SK-N-SH (cell line): ENCODE measurements at regions not wholly inside any gene's neighbourhood (a gene's known extent, or its start where the extent isn't known, plus 50 kb on each side); places are given as distances from the start of the nearest gene placed in this dataset.

ENCODE experiments used
- CTCF ChIA-PET: fragments of 300-600, 350-600 bp; formaldehyde crosslinking; extraction: SDS; loops from one replicate; lab custom pipeline; 2021; lab: Yijun Ruan, JAX
- POLR2A ChIA-PET: fragments of 350-600 bp; sonication (Branson Sonifier 250); formaldehyde crosslinking; extraction: SDS; loops from one replicate; lab custom pipeline; 2020; ENCODE audit warnings: antibody characterized with exemption, inconsistent platforms; lab: Yijun Ruan, JAX
- DNase-seq: peaks from one replicate; pipeline ENCODE4 v3.0.0; 2012
- H2AFZ ChIP-seq: fragments of 200-600 bp; sonication (generic); 2 replicates; pipeline ENCODE4 v1.8.1; 2016; ENCODE audit warnings: antibody characterized with exemption, mild to moderate bottlenecking, low read depth
- H3F3A ChIP-seq: fragments of 200-600 bp; sonication (generic); replicated peaks from 2 replicates; pipeline ENCODE3; 2016; ENCODE audit warnings: antibody characterized with exemption, mild to moderate bottlenecking; ENCODE audit not compliant: insufficient read depth
- H3K27ac ChIP-seq, 2 experiments: fragments of 200-500 bp in 1 of 2; fragments of 200-600 bp in 1 of 2; sonication (Bioruptor generic) in 1 of 2; sonication (generic), shearing (Covaris generic) in 1 of 2; 2 replicates each; pipeline versions ENCODE4 v1.5.1 to v1.6.1; 2014 to 2016; ENCODE audit warnings: low read depth in 2 of 2, inconsistent platforms in 1 of 2, low read length in 1 of 2, mild to moderate bottlenecking in 1 of 2, mixed read lengths in 1 of 2
- H3K27me3 ChIP-seq: fragments of 200-600 bp; sonication (generic), shearing (Covaris generic); 2 replicates; pipeline ENCODE4 v1.6.1; 2016; ENCODE audit warnings: mixed run types; ENCODE audit not compliant: insufficient read depth
- H3K36me3 ChIP-seq, 2 experiments: fragments of 200-500 bp in 1 of 2; fragments of 200-600 bp in 1 of 2; sonication (Bioruptor generic) in 1 of 2; sonication (generic) in 1 of 2; replicated peaks in 1 of 2; 2 replicates each; pipeline versions ENCODE3 to v1.5.1; 2014 to 2016; ENCODE audit warnings: low read length in 1 of 2, mild to moderate bottlenecking in 1 of 2; ENCODE audit not compliant: insufficient read depth in 2 of 2, control insufficient read depth in 1 of 2
- H3K4me1 ChIP-seq, 2 experiments: fragments of 200-500 bp in 1 of 2; fragments of 200-600 bp in 1 of 2; sonication (Bioruptor generic) in 1 of 2; sonication (generic), shearing (Covaris generic) in 1 of 2; 2 replicates each; pipeline versions ENCODE4 v1.5.1 to v1.6.1; 2014 to 2016; ENCODE audit warnings: low read depth in 1 of 2, low read length in 1 of 2, mixed run types in 1 of 2; ENCODE audit not compliant: insufficient read depth in 2 of 2, control insufficient read depth in 1 of 2
- H3K4me2 ChIP-seq: fragments of 200-600 bp; sonication (generic), shearing (Covaris generic); 2 replicates; pipeline ENCODE4 v1.6.1; 2017; ENCODE audit warnings: mixed run types
- H3K4me3 ChIP-seq, 2 experiments: fragments of 200-500 bp in 1 of 2; fragments of 200-600 bp in 1 of 2; sonication (Bioruptor generic) in 1 of 2; sonication (generic), shearing (Covaris generic) in 1 of 2; 2 replicates each; pipeline versions ENCODE4 v1.5.1 to v1.8.1; 2014 to 2016; ENCODE audit warnings: low read depth in 2 of 2, inconsistent platforms in 1 of 2, low read length in 1 of 2, mild to moderate bottlenecking in 1 of 2, mixed read lengths in 1 of 2, moderate library complexity in 1 of 2
- H3K79me2 ChIP-seq: fragments of 200-600 bp; sonication (generic); 2 replicates; pipeline ENCODE4 v1.8.1; 2017; ENCODE audit warnings: mild to moderate bottlenecking; ENCODE audit not compliant: insufficient read depth
- H3K9ac ChIP-seq: fragments of 200-600 bp; sonication (generic); 2 replicates; pipeline ENCODE4 v1.6.1; 2017; ENCODE audit warnings: mixed run types
- H3K9me2 ChIP-seq: fragments of 200-600 bp; sonication (generic); 2 replicates; pipeline ENCODE4 v1.6.1; 2017; ENCODE audit warnings: mixed run types
- H3K9me3 ChIP-seq: fragments of 200-600 bp; sonication (generic); 2 replicates; pipeline ENCODE4 v1.6.1; 2017; ENCODE audit warnings: mixed run types, mild to moderate bottlenecking, moderate library complexity
- H4K20me1 ChIP-seq: fragments of 200-600 bp; sonication (generic); 2 replicates; pipeline ENCODE4 v1.6.1; 2017; ENCODE audit warnings: mild to moderate bottlenecking, mixed run types; ENCODE audit not compliant: insufficient read depth
- CHD2 ChIP-seq: fragments of 150-350 bp; IDR thresholded peaks from 2 replicates; pipeline ENCODE4 v1.6.1; 2018; ENCODE audit warnings: low read length; ENCODE audit not compliant: partially characterized antibody
- EP300 ChIP-seq, 2 experiments: IDR thresholded peaks; 2 replicates each; pipeline versions ENCODE4 v1.4.0 to v1.6.1; 2012; ENCODE audit warnings: borderline replicate concordance in 1 of 2, low read depth in 1 of 2, low read length in 1 of 2
- EZH2phosphoT487 ChIP-seq: fragments of 200-600 bp; sonication (generic); IDR thresholded peaks from 2 replicates; pipeline ENCODE4 v1.6.1; 2017; ENCODE audit warnings: low read depth, mixed run types, mild to moderate bottlenecking, antibody characterized with exemption, moderate library complexity, borderline replicate concordance
- FOSL2 ChIP-seq: IDR thresholded peaks from 2 replicates; pipeline ENCODE4 v1.4.0; 2012; ENCODE audit warnings: low read depth, mild to moderate bottlenecking, moderate library complexity, borderline replicate concordance
- FOXJ3 ChIP-seq: sonication (generic); formaldehyde crosslinking; IDR thresholded peaks from 2 replicates; pipeline ENCODE4 v1.5.1; 2020; ENCODE audit warnings: mild to moderate bottlenecking, missing genetic modification reagents
- GABPA ChIP-seq: IDR thresholded peaks from 2 replicates; pipeline ENCODE4 v1.4.0; 2012; ENCODE audit warnings: low read depth, mild to moderate bottlenecking
- GATA2 ChIP-seq: sonication (generic); formaldehyde crosslinking; IDR thresholded peaks from 2 replicates; pipeline ENCODE4 v1.5.0; 2020; ENCODE audit warnings: mild to moderate bottlenecking, missing genetic modification reagents
- JUND ChIP-seq: IDR thresholded peaks from 2 replicates; pipeline ENCODE4 v1.4.0; 2012
- MEF2A ChIP-seq: IDR thresholded peaks from 2 replicates; pipeline ENCODE4 v1.4.0; 2012; ENCODE audit warnings: low read depth, borderline replicate concordance
- NRF1 ChIP-seq: IDR thresholded peaks from 2 replicates; pipeline ENCODE4 v1.6.1; 2012; ENCODE audit warnings: low read depth, mild to moderate bottlenecking, low read length
- POLR2AphosphoS5 ChIP-seq: IDR thresholded peaks from 2 replicates; pipeline ENCODE4 v1.6.1; 2012; ENCODE audit warnings: low read depth, low read length
- SIN3A ChIP-seq: IDR thresholded peaks from 2 replicates; pipeline ENCODE4 v1.6.1; 2012; ENCODE audit warnings: low read depth, mild to moderate bottlenecking, low read length, moderate library complexity, borderline replicate concordance
- SMC3 ChIP-seq: IDR thresholded peaks from 2 replicates; pipeline ENCODE4 v1.6.1; 2012; ENCODE audit warnings: low read depth, low read length, improper control_type of control experiment
- TAF1 ChIP-seq: IDR thresholded peaks from 2 replicates; pipeline ENCODE4 v1.6.1; 2012; ENCODE audit warnings: low read depth, mild to moderate bottlenecking, low read length, moderate library complexity, borderline replicate concordance
- TEAD4 ChIP-seq: IDR thresholded peaks from 2 replicates; pipeline ENCODE4 v1.4.0; 2012; ENCODE audit warnings: mild to moderate bottlenecking, borderline replicate concordance; ENCODE audit not compliant: insufficient read depth
- TF ChIP-seq, protein P1 (sequence below): IDR thresholded peaks from 2 replicates; pipeline ENCODE4; 2012
- TF ChIP-seq, protein P2 (sequence below): IDR thresholded peaks from 2 replicates; pipeline ENCODE4 v1.4.0; 2012; ENCODE audit warnings: low read depth, borderline replicate concordance
- TF ChIP-seq, protein P3 (sequence below): IDR thresholded peaks from 2 replicates; pipeline ENCODE4 v1.6.1; 2012; ENCODE audit warnings: mild to moderate bottlenecking, low read depth, low read length, moderate library complexity
- TF ChIP-seq, protein P4 (sequence below): fragments of 150-350 bp; IDR thresholded peaks from 2 replicates; pipeline ENCODE4 v1.6.1; 2016; ENCODE audit warnings: mild to moderate bottlenecking, low read depth, low read length

DNA sequence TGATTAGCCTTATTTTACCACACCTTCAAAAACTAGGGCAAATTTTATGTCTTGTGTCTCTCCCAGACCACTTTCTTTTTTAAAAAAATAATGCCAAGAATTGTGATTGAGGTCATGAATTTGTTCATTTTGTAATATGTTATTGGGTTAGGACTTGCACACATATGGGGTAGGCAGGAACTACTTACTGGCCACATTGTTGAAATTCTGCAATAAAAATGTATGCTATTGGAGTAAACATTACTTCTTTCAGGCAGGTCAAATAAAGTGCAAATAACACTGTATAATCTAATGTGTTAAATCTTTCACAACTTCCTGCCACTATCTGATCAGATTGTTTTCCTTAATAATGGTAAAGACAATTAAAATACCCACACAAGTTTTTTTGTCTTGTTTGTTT, 166.6 kb upstream of the COL11A1 start:
- Histone ChIP-seq H3K27ac (no peak overlapping the region), H3K27me3 (no peaks in the 10 kb centered on the region), H3K9me3 (no peaks in the 10 kb centered on the region), H3K4me3 (no peak overlapping the region), H3K9me2 (no peaks in the 10 kb centered on the region), H2AFZ (no peak overlapping the region), H3K4me1 (no peaks in the 10 kb centered on the region), H3K4me2 (no peak overlapping the region), H3K79me2 (no peaks in the 10 kb centered on the region), H3K36me3 (no peaks in the 10 kb centered on the region), H3F3A (no peaks in the 10 kb centered on the region), H3K9ac (no peak overlapping the region), H4K20me1 (no peaks in the 10 kb centered on the region)
- DNase-seq: no peak
- no peak for TF ChIP-seq TAF1
- TF ChIP-seq FOXJ3: no peak
- TF ChIP-seq SMC3: no peak
- no peak for TF ChIP-seq EP300 (IDR thresholded peaks at IDR 0.05; ENCODE audit: borderline replicate concordance in 1 of 2, low read depth in 1 of 2, low read length in 1 of 2)
- TF ChIP-seq GATA2 (CRISPR knock-in tag): no peak
- TF ChIP-seq, protein P1, sequence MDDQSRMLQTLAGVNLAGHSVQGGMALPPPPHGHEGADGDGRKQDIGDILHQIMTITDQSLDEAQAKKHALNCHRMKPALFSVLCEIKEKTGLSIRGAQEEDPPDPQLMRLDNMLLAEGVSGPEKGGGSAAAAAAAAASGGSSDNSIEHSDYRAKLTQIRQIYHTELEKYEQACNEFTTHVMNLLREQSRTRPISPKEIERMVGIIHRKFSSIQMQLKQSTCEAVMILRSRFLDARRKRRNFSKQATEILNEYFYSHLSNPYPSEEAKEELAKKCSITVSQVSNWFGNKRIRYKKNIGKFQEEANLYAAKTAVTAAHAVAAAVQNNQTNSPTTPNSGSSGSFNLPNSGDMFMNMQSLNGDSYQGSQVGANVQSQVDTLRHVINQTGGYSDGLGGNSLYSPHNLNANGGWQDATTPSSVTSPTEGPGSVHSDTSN: no peak
- no peak for TF ChIP-seq CHD2
- no peak for TF ChIP-seq MEF2A
- no peak for TF ChIP-seq EZH2phosphoT487
- no peak for TF ChIP-seq JUND
- TF ChIP-seq, protein P2, sequence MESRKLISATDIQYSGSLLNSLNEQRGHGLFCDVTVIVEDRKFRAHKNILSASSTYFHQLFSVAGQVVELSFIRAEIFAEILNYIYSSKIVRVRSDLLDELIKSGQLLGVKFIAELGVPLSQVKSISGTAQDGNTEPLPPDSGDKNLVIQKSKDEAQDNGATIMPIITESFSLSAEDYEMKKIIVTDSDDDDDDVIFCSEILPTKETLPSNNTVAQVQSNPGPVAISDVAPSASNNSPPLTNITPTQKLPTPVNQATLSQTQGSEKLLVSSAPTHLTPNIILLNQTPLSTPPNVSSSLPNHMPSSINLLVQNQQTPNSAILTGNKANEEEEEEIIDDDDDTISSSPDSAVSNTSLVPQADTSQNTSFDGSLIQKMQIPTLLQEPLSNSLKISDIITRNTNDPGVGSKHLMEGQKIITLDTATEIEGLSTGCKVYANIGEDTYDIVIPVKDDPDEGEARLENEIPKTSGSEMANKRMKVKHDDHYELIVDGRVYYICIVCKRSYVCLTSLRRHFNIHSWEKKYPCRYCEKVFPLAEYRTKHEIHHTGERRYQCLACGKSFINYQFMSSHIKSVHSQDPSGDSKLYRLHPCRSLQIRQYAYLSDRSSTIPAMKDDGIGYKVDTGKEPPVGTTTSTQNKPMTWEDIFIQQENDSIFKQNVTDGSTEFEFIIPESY: no peak
- TF ChIP-seq TEAD4: no peak
- TF ChIP-seq NRF1: no peak
- TF ChIP-seq GABPA: no peak
- no peak for TF ChIP-seq POLR2AphosphoS5
- TF ChIP-seq, protein P3, sequence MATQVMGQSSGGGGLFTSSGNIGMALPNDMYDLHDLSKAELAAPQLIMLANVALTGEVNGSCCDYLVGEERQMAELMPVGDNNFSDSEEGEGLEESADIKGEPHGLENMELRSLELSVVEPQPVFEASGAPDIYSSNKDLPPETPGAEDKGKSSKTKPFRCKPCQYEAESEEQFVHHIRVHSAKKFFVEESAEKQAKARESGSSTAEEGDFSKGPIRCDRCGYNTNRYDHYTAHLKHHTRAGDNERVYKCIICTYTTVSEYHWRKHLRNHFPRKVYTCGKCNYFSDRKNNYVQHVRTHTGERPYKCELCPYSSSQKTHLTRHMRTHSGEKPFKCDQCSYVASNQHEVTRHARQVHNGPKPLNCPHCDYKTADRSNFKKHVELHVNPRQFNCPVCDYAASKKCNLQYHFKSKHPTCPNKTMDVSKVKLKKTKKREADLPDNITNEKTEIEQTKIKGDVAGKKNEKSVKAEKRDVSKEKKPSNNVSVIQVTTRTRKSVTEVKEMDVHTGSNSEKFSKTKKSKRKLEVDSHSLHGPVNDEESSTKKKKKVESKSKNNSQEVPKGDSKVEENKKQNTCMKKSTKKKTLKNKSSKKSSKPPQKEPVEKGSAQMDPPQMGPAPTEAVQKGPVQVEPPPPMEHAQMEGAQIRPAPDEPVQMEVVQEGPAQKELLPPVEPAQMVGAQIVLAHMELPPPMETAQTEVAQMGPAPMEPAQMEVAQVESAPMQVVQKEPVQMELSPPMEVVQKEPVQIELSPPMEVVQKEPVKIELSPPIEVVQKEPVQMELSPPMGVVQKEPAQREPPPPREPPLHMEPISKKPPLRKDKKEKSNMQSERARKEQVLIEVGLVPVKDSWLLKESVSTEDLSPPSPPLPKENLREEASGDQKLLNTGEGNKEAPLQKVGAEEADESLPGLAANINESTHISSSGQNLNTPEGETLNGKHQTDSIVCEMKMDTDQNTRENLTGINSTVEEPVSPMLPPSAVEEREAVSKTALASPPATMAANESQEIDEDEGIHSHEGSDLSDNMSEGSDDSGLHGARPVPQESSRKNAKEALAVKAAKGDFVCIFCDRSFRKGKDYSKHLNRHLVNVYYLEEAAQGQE: no peak
- TF ChIP-seq, protein P4, sequence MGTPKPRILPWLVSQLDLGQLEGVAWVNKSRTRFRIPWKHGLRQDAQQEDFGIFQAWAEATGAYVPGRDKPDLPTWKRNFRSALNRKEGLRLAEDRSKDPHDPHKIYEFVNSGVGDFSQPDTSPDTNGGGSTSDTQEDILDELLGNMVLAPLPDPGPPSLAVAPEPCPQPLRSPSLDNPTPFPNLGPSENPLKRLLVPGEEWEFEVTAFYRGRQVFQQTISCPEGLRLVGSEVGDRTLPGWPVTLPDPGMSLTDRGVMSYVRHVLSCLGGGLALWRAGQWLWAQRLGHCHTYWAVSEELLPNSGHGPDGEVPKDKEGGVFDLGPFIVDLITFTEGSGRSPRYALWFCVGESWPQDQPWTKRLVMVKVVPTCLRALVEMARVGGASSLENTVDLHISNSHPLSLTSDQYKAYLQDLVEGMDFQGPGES: no peak
- no peak for TF ChIP-seq FOSL2
- TF ChIP-seq SIN3A: no peak
- POLR2A ChIA-PET: no interaction called here
- CTCF ChIA-PET: no interaction called here
